Astrocyte (in vitro differentiated cells and primary cell): ENCODE measurements at regions not wholly inside any gene's neighbourhood (a gene's known extent, or its start where the extent isn't known, plus 50 kb on each side); places are given as distances from the start of the nearest gene placed in this dataset.

Source experiments
- DNase-seq: peaks from one replicate; pipeline ENCODE4 v3.0.0-alpha.2; 2010; ENCODE audit warnings: low read depth
- FAIRE-seq: peaks from 2 replicates; lab custom pipeline; 2011; peaks lifted over from hg19 to GRCh38; lab: Jason Lieb, UNC
- H2AFZ ChIP-seq: 2 replicates; pipeline ENCODE4 v1.6.0; 2012; ENCODE audit warnings: low read depth, low read length, inconsistent platforms
- H3K27ac ChIP-seq: 2 replicates; pipeline ENCODE4 v1.5.1; 2011; ENCODE audit warnings: low read depth, low read length, inconsistent platforms
- H3K27me3 ChIP-seq: 2 replicates; pipeline ENCODE4 v1.6.0; 2011; ENCODE audit warnings: low read length, inconsistent platforms; ENCODE audit not compliant: insufficient read depth
- H3K36me3 ChIP-seq: 2 replicates; pipeline ENCODE4 v1.5.1; 2011; ENCODE audit warnings: low read length, inconsistent platforms; ENCODE audit not compliant: insufficient read depth
- H3K4me1 ChIP-seq: 2 replicates; pipeline ENCODE4 v1.5.1; 2011; ENCODE audit warnings: low read length, inconsistent platforms; ENCODE audit not compliant: insufficient read depth
- H3K4me2 ChIP-seq: 2 replicates; pipeline ENCODE4 v1.6.0; 2012; ENCODE audit warnings: low read length, inconsistent platforms
- H3K4me3 ChIP-seq: 2 replicates; pipeline ENCODE4 v1.5.1; 2011; ENCODE audit warnings: low read depth, mild to moderate bottlenecking, low read length, inconsistent platforms; ENCODE audit not compliant: insufficient read depth
- H3K79me2 ChIP-seq: 2 replicates; pipeline ENCODE4 v1.6.0; 2012; ENCODE audit warnings: mild to moderate bottlenecking, low read length, inconsistent platforms; ENCODE audit not compliant: insufficient read depth
- H3K9ac ChIP-seq: 2 replicates; pipeline ENCODE4 v1.6.0; 2012; ENCODE audit warnings: mild to moderate bottlenecking, low read length, inconsistent platforms
- H3K9me3 ChIP-seq: 2 replicates; pipeline ENCODE4 v1.5.1; 2012; ENCODE audit warnings: low read depth, mild to moderate bottlenecking, low read length, inconsistent platforms; ENCODE audit not compliant: insufficient read depth
- H4K20me1 ChIP-seq: 2 replicates; pipeline ENCODE4 v1.6.0; 2012; ENCODE audit warnings: low read length, inconsistent platforms; ENCODE audit not compliant: insufficient read depth
- H3K27ac Mint-ChIP-seq: one replicate; pipeline ENCODE4 v1.8.0; 2021; ENCODE audit warnings: mild to moderate bottlenecking, mixed read lengths; ENCODE audit not compliant: unreplicated experiment
- H3K27me3 Mint-ChIP-seq: one replicate; pipeline ENCODE4 v1.8.0; 2021; ENCODE audit warnings: low read depth, mixed read lengths; ENCODE audit not compliant: unreplicated experiment
- H3K36me3 Mint-ChIP-seq: one replicate; pipeline ENCODE4 v1.8.0; 2021; ENCODE audit warnings: low read depth, mixed read lengths; ENCODE audit not compliant: unreplicated experiment
- H3K4me1 Mint-ChIP-seq: one replicate; pipeline ENCODE4 v1.8.0; 2021; ENCODE audit warnings: low read depth, mixed read lengths; ENCODE audit not compliant: unreplicated experiment
- H3K4me3 Mint-ChIP-seq: one replicate; pipeline ENCODE4 v1.8.0; 2021; ENCODE audit warnings: mild to moderate bottlenecking, moderate library complexity, mixed read lengths; ENCODE audit not compliant: unreplicated experiment
- H3K9me3 Mint-ChIP-seq: one replicate; pipeline ENCODE4 v1.8.0; 2021; ENCODE audit warnings: mild to moderate bottlenecking, mixed read lengths; ENCODE audit not compliant: unreplicated experiment
- EZH2 ChIP-seq: IDR thresholded peaks from 2 replicates; pipeline ENCODE4 v1.6.1; 2012; ENCODE audit warnings: mild to moderate bottlenecking, low read length, inconsistent platforms; ENCODE audit not compliant: insufficient read depth
- TF ChIP-seq, protein P1 (sequence below): IDR thresholded peaks from 2 replicates; pipeline ENCODE4 v1.5.1; 2011; ENCODE audit warnings: low read depth, mild to moderate bottlenecking, inconsistent platforms, low read length, moderate library complexity; ENCODE audit not compliant: insufficient read depth

DNA sequence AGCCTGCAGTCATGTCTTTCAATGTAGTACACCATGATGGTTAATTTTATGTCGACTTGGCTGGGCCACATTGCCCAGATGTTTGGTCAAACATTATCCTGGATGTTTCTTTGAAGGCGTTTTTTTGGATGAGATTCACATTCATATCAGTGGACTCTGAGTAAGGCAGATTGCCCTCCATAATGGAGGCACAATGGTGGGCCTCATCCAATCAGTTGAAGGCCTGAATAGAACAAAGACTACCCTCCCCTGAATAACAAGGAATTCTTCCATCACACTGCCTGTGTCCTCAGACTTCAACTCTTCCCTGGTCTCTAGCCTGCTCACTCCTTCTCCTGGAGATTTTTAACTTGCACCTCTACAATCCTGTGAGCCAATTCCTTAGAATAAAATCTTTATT, 83.8 kb upstream of the CHL1 start:
- no peak for DNase-seq
- Histone ChIP-seq H3K4me2 (no peak overlapping the region), H3K9ac (no peak overlapping the region), H3K27me3 (no peaks in the 10 kb centered on the region), H3K9me3 (peaks cover 2% of the 10 kb centered on the region), H3K27ac (no peak overlapping the region), H3K4me1 (no peaks in the 10 kb centered on the region), H2AFZ (no peak overlapping the region), H3K4me3 (no peak overlapping the region), H4K20me1 (no peaks in the 10 kb centered on the region), H3K36me3 (no peaks in the 10 kb centered on the region), H3K79me2 (no peaks in the 10 kb centered on the region)
- FAIRE-seq: no peak
- no peaks in the 10 kb centered on the region for H3K36me3 Mint-ChIP-seq
- peaks cover 2% of the 10 kb centered on the region for H3K9me3 Mint-ChIP-seq
- H3K27me3 Mint-ChIP-seq: no peaks in the 10 kb centered on the region
- H3K27ac Mint-ChIP-seq: no peak overlapping the region
- H3K4me3 Mint-ChIP-seq: no peak overlapping the region
- TF ChIP-seq, protein P1, sequence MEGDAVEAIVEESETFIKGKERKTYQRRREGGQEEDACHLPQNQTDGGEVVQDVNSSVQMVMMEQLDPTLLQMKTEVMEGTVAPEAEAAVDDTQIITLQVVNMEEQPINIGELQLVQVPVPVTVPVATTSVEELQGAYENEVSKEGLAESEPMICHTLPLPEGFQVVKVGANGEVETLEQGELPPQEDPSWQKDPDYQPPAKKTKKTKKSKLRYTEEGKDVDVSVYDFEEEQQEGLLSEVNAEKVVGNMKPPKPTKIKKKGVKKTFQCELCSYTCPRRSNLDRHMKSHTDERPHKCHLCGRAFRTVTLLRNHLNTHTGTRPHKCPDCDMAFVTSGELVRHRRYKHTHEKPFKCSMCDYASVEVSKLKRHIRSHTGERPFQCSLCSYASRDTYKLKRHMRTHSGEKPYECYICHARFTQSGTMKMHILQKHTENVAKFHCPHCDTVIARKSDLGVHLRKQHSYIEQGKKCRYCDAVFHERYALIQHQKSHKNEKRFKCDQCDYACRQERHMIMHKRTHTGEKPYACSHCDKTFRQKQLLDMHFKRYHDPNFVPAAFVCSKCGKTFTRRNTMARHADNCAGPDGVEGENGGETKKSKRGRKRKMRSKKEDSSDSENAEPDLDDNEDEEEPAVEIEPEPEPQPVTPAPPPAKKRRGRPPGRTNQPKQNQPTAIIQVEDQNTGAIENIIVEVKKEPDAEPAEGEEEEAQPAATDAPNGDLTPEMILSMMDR: no peak
- TF ChIP-seq EZH2: no peak
- no peaks in the 10 kb centered on the region for H3K4me1 Mint-ChIP-seq

- H3K9ac ChIP-seq: no peak overlapping the region
- Mint-ChIP-seq H3K27me3 (no peaks in the 10 kb centered on the region), H3K36me3 (no peaks in the 10 kb centered on the region), H3K9me3 (peaks cover 4% of the 10 kb centered on the region), H3K27ac (no peak overlapping the region), H3K4me1 (no peaks in the 10 kb centered on the region), H3K4me3 (no peak overlapping the region)
- no peaks in the 10 kb centered on the region for H4K20me1 ChIP-seq
- H3K4me1 ChIP-seq: no peaks in the 10 kb centered on the region
- H2AFZ ChIP-seq: no peak overlapping the region
- H3K4me2 ChIP-seq: no peak overlapping the region
- H3K36me3 ChIP-seq: no peaks in the 10 kb centered on the region
- H3K79me2 ChIP-seq: no peaks in the 10 kb centered on the region
- no peak overlapping the region for H3K27ac ChIP-seq
- no peak for DNase-seq
- no peaks in the 10 kb centered on the region for H3K27me3 ChIP-seq
- no peaks in the 10 kb centered on the region for H3K9me3 ChIP-seq
- TF ChIP-seq, protein P1: no peak
- no peak for TF ChIP-seq EZH2
- H3K4me3 ChIP-seq: no peak overlapping the region
- no peak for FAIRE-seq
Measured at GRCh38 chr3:118666-119065, 77.9 kb upstream of the CHL1 start.

GRCh38 chr3:123341-123740, 73.2 kb upstream of the CHL1 start:
- H3K4me2 ChIP-seq: no peak overlapping the region
- H3K27ac Mint-ChIP-seq: no peak overlapping the region
- H3K36me3 Mint-ChIP-seq: no peaks in the 10 kb centered on the region
- H3K27me3 ChIP-seq: no peaks in the 10 kb centered on the region
- FAIRE-seq: no peak
- no peaks in the 10 kb centered on the region for H3K4me1 ChIP-seq
- H3K9ac ChIP-seq: no peak overlapping the region
- H3K9me3 Mint-ChIP-seq: peaks cover 11% of the 10 kb centered on the region
- H3K4me3 Mint-ChIP-seq: no peak overlapping the region
- no peaks in the 10 kb centered on the region for H3K79me2 ChIP-seq
- H4K20me1 ChIP-seq: no peaks in the 10 kb centered on the region
- H3K9me3 ChIP-seq: no peaks in the 10 kb centered on the region
- no peak for DNase-seq
- no peaks in the 10 kb centered on the region for H3K27me3 Mint-ChIP-seq
- H3K4me3 ChIP-seq: no peak overlapping the region
- H3K36me3 ChIP-seq: no peaks in the 10 kb centered on the region
- no peak for TF ChIP-seq EZH2
- TF ChIP-seq, protein P1: no peak
- H2AFZ ChIP-seq: no peak overlapping the region
- no peaks in the 10 kb centered on the region for H3K4me1 Mint-ChIP-seq
- no peak overlapping the region for H3K27ac ChIP-seq
